ENCODE measurements at regions not wholly inside any gene's neighbourhood (a gene's known extent, or its start where the extent isn't known, plus 50 kb on each side); places are given as distances from the start of the nearest gene placed in this dataset.

DNA sequence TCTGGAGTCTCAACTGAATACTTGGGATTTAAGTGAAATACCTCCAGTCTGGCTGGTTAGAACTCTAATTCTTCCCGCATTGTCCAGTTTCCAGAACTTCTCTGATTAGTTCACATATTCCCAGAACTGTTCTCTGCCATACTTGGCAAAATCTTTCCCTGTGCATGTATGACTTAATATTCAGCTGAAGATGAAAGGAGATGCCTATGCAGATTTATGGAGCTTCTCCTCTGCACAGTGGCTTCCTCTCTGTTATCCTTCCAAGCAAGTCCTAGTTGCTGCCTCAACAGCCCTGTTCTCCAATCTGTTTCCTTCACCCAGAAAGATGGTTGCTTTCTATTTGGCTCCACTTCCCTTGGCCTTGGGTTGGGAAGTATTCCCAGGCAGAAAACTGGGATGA, 155.4 kb upstream of the GATA6 start:
- Histone ChIP-seq H3K9ac (no peak overlapping the region), H3K79me2 (ENCODE audit: low read depth) (no peaks in the 10 kb centered on the region), H3K27me3 (no peaks in the 10 kb centered on the region), H3K4me2 (no peak overlapping the region), H4K20me1 (ENCODE audit: low read depth) (no peaks in the 10 kb centered on the region), H3K27ac (no peak overlapping the region), H2AFZ (replicated peaks) (no peak overlapping the region), H3K4me3 (no peak overlapping the region), H3K4me1 (no peaks in the 10 kb centered on the region), H3K9me3 (ENCODE audit: low read depth) (no peaks in the 10 kb centered on the region), H3K36me3 (no peaks in the 10 kb centered on the region), H3F3A (ENCODE audit: low read depth) (no peaks in the 10 kb centered on the region)
- peaks cover 2% of the 10 kb centered on the region for H3K27me3 Mint-ChIP-seq (ENCODE audit: insufficient read depth, low read depth)
- TF ChIP-seq, protein P1, sequence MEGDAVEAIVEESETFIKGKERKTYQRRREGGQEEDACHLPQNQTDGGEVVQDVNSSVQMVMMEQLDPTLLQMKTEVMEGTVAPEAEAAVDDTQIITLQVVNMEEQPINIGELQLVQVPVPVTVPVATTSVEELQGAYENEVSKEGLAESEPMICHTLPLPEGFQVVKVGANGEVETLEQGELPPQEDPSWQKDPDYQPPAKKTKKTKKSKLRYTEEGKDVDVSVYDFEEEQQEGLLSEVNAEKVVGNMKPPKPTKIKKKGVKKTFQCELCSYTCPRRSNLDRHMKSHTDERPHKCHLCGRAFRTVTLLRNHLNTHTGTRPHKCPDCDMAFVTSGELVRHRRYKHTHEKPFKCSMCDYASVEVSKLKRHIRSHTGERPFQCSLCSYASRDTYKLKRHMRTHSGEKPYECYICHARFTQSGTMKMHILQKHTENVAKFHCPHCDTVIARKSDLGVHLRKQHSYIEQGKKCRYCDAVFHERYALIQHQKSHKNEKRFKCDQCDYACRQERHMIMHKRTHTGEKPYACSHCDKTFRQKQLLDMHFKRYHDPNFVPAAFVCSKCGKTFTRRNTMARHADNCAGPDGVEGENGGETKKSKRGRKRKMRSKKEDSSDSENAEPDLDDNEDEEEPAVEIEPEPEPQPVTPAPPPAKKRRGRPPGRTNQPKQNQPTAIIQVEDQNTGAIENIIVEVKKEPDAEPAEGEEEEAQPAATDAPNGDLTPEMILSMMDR (IDR thresholded peaks at IDR 0.05), result no peak
- TF ChIP-seq EZH2phosphoT487 (IDR thresholded peaks at IDR 0.05) (no peak), EZH2 (IDR thresholded peaks at IDR 0.05) (no peak)
- peaks cover 4% of the 10 kb centered on the region for H3K4me1 Mint-ChIP-seq
- H3K36me3 Mint-ChIP-seq, result peaks cover 3% of the 10 kb centered on the region
- peak overlapping the region; percentile 57 for H3K4me3 Mint-ChIP-seq
- DNase-seq (ENCODE audit: low spot score), result no peak
- H3K9me3 Mint-ChIP-seq, result peaks cover 23% of the 10 kb centered on the region
- no peak overlapping the region for H3K27ac Mint-ChIP-seq

DNA sequence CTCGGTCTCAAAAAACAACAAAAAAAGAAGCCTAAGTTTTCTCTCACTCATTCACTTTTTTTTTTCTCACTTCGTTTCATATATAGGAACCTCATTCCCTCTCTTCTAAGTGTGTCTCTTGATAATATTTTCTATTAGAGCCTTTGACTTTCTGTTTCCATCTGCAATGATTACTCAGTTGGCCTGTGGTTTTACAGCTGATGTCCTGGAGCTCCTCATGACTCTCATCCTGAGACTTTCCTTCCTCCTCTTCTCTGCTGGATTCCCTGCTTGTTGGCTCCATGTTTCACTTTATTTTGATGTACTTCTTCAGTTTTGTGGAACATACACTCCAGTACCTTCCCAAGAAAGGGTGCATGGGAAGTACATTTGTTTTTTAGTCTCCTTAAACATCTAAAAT, 154.2 kb upstream of the GATA6 start:
- H3K36me3 ChIP-seq, result no peaks in the 10 kb centered on the region
- no peak overlapping the region for H3K27ac ChIP-seq
- peaks cover 23% of the 10 kb centered on the region for H3K9me3 Mint-ChIP-seq
- H4K20me1 ChIP-seq (ENCODE audit: low read depth), result no peaks in the 10 kb centered on the region
- H3K79me2 ChIP-seq (ENCODE audit: low read depth), result no peaks in the 10 kb centered on the region
- H3K36me3 Mint-ChIP-seq, result peaks cover 3% of the 10 kb centered on the region
- TF ChIP-seq, protein P1 (IDR thresholded peaks at IDR 0.05), result no peak
- TF ChIP-seq EZH2phosphoT487 (IDR thresholded peaks at IDR 0.05) (no peak), EZH2 (IDR thresholded peaks at IDR 0.05) (no peak)
- H3K27ac Mint-ChIP-seq, result no peak overlapping the region
- H3K4me1 Mint-ChIP-seq, result peaks cover 5% of the 10 kb centered on the region
- H3K4me2 ChIP-seq, result no peak overlapping the region
- peaks cover 2% of the 10 kb centered on the region for H3K27me3 Mint-ChIP-seq (ENCODE audit: insufficient read depth, low read depth)
- no peak overlapping the region for H2AFZ ChIP-seq (replicated peaks)
- H3K4me3 ChIP-seq, result no peak overlapping the region
- H3K9ac ChIP-seq, result no peak overlapping the region
- no peaks in the 10 kb centered on the region for H3F3A ChIP-seq (ENCODE audit: low read depth)
- no peak for DNase-seq (ENCODE audit: low spot score)
- no peak overlapping the region for H3K4me3 Mint-ChIP-seq
- H3K9me3 ChIP-seq (ENCODE audit: low read depth), result no peaks in the 10 kb centered on the region
- H3K27me3 ChIP-seq, result no peaks in the 10 kb centered on the region
- no peaks in the 10 kb centered on the region for H3K4me1 ChIP-seq

DNA sequence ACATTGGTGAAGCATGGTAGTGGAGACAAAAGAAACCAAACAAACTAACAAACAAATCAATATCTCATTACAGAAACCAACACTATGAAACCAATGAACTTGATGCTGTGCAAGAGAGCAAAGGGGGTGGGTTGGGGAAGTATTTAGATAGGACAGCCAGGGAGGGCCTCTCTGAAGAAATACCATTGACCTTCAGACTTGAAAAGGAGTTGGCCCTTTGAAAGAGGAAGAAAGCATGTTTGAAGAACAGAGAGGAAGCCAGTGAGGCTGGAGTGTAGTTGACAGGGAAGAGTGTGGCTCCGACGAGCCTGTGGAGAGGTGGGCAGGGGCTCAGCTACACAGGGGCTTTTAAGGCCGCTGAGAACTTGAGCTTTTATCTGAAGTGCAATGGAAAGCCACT, 151.0 kb upstream of the GATA6 start:
- H3K9me3 Mint-ChIP-seq, result peaks cover 13% of the 10 kb centered on the region
- H3K27me3 ChIP-seq, result no peaks in the 10 kb centered on the region
- no peak for DNase-seq (ENCODE audit: low spot score)
- H3K27me3 Mint-ChIP-seq (ENCODE audit: insufficient read depth, low read depth), result peaks cover 4% of the 10 kb centered on the region
- no peaks in the 10 kb centered on the region for H4K20me1 ChIP-seq (ENCODE audit: low read depth)
- no peak overlapping the region for H3K27ac ChIP-seq
- no peak overlapping the region for H3K27ac Mint-ChIP-seq
- no peak overlapping the region for H2AFZ ChIP-seq (replicated peaks)
- H3K4me1 Mint-ChIP-seq, result peaks cover 14% of the 10 kb centered on the region
- no peak overlapping the region for H3K4me2 ChIP-seq
- TF ChIP-seq EZH2phosphoT487 (IDR thresholded peaks at IDR 0.05) (no peak), EZH2 (IDR thresholded peaks at IDR 0.05) (no peak)
- TF ChIP-seq, protein P1 (IDR thresholded peaks at IDR 0.05), result no peak
- H3K36me3 ChIP-seq, result no peaks in the 10 kb centered on the region
- H3K4me1 ChIP-seq, result peaks cover 5% of the 10 kb centered on the region
- no peaks in the 10 kb centered on the region for H3K36me3 Mint-ChIP-seq
- no peaks in the 10 kb centered on the region for H3F3A ChIP-seq (ENCODE audit: low read depth)
- H3K9me3 ChIP-seq (ENCODE audit: low read depth), result no peaks in the 10 kb centered on the region
- no peak overlapping the region for H3K4me3 ChIP-seq
- no peak overlapping the region for H3K9ac ChIP-seq
- no peaks in the 10 kb centered on the region for H3K79me2 ChIP-seq (ENCODE audit: low read depth)
- peak overlapping the region; percentile 12 for H3K4me3 Mint-ChIP-seq

Measured in neural progenitor cell (in vitro differentiated cells).